ENCODE measurements at regions not wholly inside any gene's neighbourhood (a gene's known extent, or its start where the extent isn't known, plus 50 kb on each side); places are given as distances from the start of the nearest gene placed in this dataset.
"Not testable (repeated sequence)": the region's sequence is repeated elsewhere in the genome, so short reads cannot be mapped to it uniquely, and the experiment has no call there.

GRCh38 chrX:110519906-110520452 is 161.3 kb downstream of the RTL9 start:
- no peak for DNase-seq

GRCh38 chrX:110520652-110521051 is 162.0 kb downstream of the RTL9 start:
- DNase-seq = not testable (repeated sequence)

GRCh38 chrX:110531873-110532580 is 173.4 kb downstream of the RTL9 start:
- DNase-seq = no peak

GRCh38 chrX:110532581-110532931 is 173.9 kb downstream of the RTL9 start:
- DNase-seq = no peak

- no peak for DNase-seq
Observed at GRCh38 chrX:110536816-110537215, 178.2 kb downstream of the RTL9 start.

GRCh38 chrX:110541266-110541665 is 182.6 kb downstream of the RTL9 start:
- DNase-seq = no peak

- DNase-seq = not testable (repeated sequence)
Observed at GRCh38 chrX:110550854-110551253, 192.2 kb downstream of the RTL9 start.

GRCh38 chrX:110557864-110558263 is 199.2 kb downstream of the RTL9 start:
- DNase-seq = no peak

GRCh38 chrX:110558406-110558805 is 199.8 kb downstream of the RTL9 start:
- no peak for DNase-seq

- no peak for DNase-seq
Observed at GRCh38 chrX:110561034-110561433, 202.4 kb downstream of the RTL9 start.

GRCh38 chrX:110563282-110563681 is 204.6 kb downstream of the RTL9 start:
- no peak for DNase-seq

GRCh38 chrX:110568441-110568840 is 209.8 kb downstream of the RTL9 start:
- DNase-seq = no peak

- DNase-seq = no peak
Observed at GRCh38 chrX:110569506-110569905, 210.9 kb downstream of the RTL9 start.

- DNase-seq = no peak
Observed at GRCh38 chrX:110578270-110578669, 217.3 kb downstream of the CHRDL1 start.

GRCh38 chrX:110584083-110584482 is 211.5 kb downstream of the CHRDL1 start:
- DNase-seq = no peak

- DNase-seq = no peak
Observed at GRCh38 chrX:110588164-110588563, 207.5 kb downstream of the CHRDL1 start.

- no peak for DNase-seq
Observed at GRCh38 chrX:110588853-110589252, 206.8 kb downstream of the CHRDL1 start.

- no peak for DNase-seq
Observed at GRCh38 chrX:110600745-110601310, 194.8 kb downstream of the CHRDL1 start.

- no peak for DNase-seq
Observed at GRCh38 chrX:110614596-110614995, 181.0 kb downstream of the CHRDL1 start.

Data from activated CD4-positive, alpha-beta T cell treated with anti-CD3 and anti-CD28 coated beads, Interleukin-2, amount 50 U/mL, for 48 hours (primary cell).